ENCODE measurements at regions not wholly inside any gene's neighbourhood (a gene's known extent, or its start where the extent isn't known, plus 50 kb on each side); places are given as distances from the start of the nearest gene placed in this dataset.
"Not testable (repeated sequence)": the region's sequence is repeated elsewhere in the genome, so short reads cannot be mapped to it uniquely, and the experiment has no call there.

- Histone ChIP-seq H3K4me3 (ENCODE audit: low read depth in 1 of 2, low read length in 1 of 2) (no peak overlapping the region), H3K27me3 (no peaks in the 10 kb centered on the region), H3K27ac (no peak overlapping the region), H3K4me1 (ENCODE audit: control insufficient read depth in 1 of 2, insufficient read depth in 1 of 2, low read depth in 1 of 2, low read length in 1 of 2) (no peaks in the 10 kb centered on the region), H3K36me3 (no peaks in the 10 kb centered on the region), H3K9me3 (no peaks in the 10 kb centered on the region)
- TF ChIP-seq CTCF (IDR thresholded peaks at IDR 0.05): no peak
Measured at GRCh38 chrX:73987166-73987565, 134.7 kb upstream of the XIST start.

- Histone ChIP-seq H3K27ac (no peak overlapping the region), H3K4me3 (ENCODE audit: low read depth in 1 of 2, low read length in 1 of 2) (no peak overlapping the region), H3K4me1 (ENCODE audit: control insufficient read depth in 1 of 2, insufficient read depth in 1 of 2, low read depth in 1 of 2, low read length in 1 of 2) (no peaks in the 10 kb centered on the region), H3K27me3 (no peaks in the 10 kb centered on the region), H3K9me3 (no peaks in the 10 kb centered on the region), H3K36me3 (no peaks in the 10 kb centered on the region)
- no peak for TF ChIP-seq CTCF (IDR thresholded peaks at IDR 0.05)
Measured at GRCh38 chrX:73979551-73980131, 127.1 kb upstream of the XIST start.

GRCh38 chrX:73977542-73978169, 125.1 kb upstream of the XIST start:
- no peak for TF ChIP-seq CTCF (IDR thresholded peaks at IDR 0.05)
- Histone ChIP-seq H3K27ac (no peak overlapping the region), H3K27me3 (no peaks in the 10 kb centered on the region), H3K4me3 (ENCODE audit: low read depth in 1 of 2, low read length in 1 of 2) (no peak overlapping the region), H3K9me3 (no peaks in the 10 kb centered on the region), H3K36me3 (no peaks in the 10 kb centered on the region), H3K4me1 (ENCODE audit: control insufficient read depth in 1 of 2, insufficient read depth in 1 of 2, low read depth in 1 of 2, low read length in 1 of 2) (no peaks in the 10 kb centered on the region)

GRCh38 chrX:73967461-73967860, 114.9 kb upstream of the XIST start:
- H3K4me3 ChIP-seq (ENCODE audit: low read depth in 1 of 2, low read length in 1 of 2); H3K27me3 ChIP-seq; H3K36me3 ChIP-seq; H3K4me1 ChIP-seq (ENCODE audit: control insufficient read depth in 1 of 2, insufficient read depth in 1 of 2, low read depth in 1 of 2, low read length in 1 of 2); H3K9me3 ChIP-seq; H3K27ac ChIP-seq: not testable (repeated sequence)

- no peak for TF ChIP-seq CTCF (IDR thresholded peaks at IDR 0.05)
- Histone ChIP-seq H3K4me1 (ENCODE audit: control insufficient read depth in 1 of 2, insufficient read depth in 1 of 2, low read depth in 1 of 2, low read length in 1 of 2) (no peaks in the 10 kb centered on the region), H3K4me3 (ENCODE audit: low read depth in 1 of 2, low read length in 1 of 2) (no peak overlapping the region), H3K27me3 (no peaks in the 10 kb centered on the region), H3K27ac (no peak overlapping the region), H3K9me3 (no peaks in the 10 kb centered on the region), H3K36me3 (no peaks in the 10 kb centered on the region)
Measured at GRCh38 chrX:73965833-73966232, 113.3 kb upstream of the XIST start.

- H3K4me3 ChIP-seq (ENCODE audit: low read depth in 1 of 2, low read length in 1 of 2): no peak overlapping the region
- H3K9me3 ChIP-seq: no peaks in the 10 kb centered on the region
- no peak overlapping the region for H3K27ac ChIP-seq
- no peaks in the 10 kb centered on the region for H3K36me3 ChIP-seq
- TF ChIP-seq CTCF (IDR thresholded peaks at IDR 0.05): no peak
- H3K4me1 ChIP-seq (ENCODE audit: control insufficient read depth in 1 of 2, insufficient read depth in 1 of 2, low read depth in 1 of 2, low read length in 1 of 2): no peaks in the 10 kb centered on the region
- no peaks in the 10 kb centered on the region for H3K27me3 ChIP-seq
Measured at GRCh38 chrX:73964579-73964978, 112.1 kb upstream of the XIST start.
